HG03354 (cell line): ENCODE measurements at regions not wholly inside any gene's neighbourhood (a gene's known extent, or its start where the extent isn't known, plus 50 kb on each side); places are given as distances from the start of the nearest gene placed in this dataset.
"Not testable (repeated sequence)": the region's sequence is repeated elsewhere in the genome, so short reads cannot be mapped to it uniquely, and the experiment has no call there.

Source experiments
- ATAC-seq: cut with Tn5 transposase; IDR thresholded peaks from one replicate; pipeline ENCODE4 v1.9.1; 2021; ENCODE audit warnings: mild to moderate bottlenecking; ENCODE audit not compliant: unreplicated experiment, poor library complexity, severe bottlenecking

DNA sequence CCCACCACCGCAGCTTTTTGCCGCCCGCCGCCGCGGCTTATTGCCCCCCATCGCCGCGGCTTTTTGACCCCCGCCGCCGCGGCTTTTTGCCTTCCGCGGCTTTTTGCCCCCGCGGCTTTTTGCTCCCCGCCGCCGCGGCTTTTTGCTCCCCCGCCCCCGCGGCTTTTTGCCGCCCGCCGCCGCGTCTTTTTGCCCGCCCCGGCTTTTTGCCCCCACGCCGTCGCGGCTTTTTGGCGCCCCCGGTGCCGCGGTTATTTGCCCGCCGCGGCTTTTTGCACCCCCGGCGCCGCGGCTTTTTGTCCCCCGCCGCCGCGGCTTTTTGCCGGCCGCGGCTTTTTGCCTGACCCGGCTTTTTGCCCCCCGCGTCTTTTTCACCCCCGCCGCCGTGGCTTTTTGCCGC, 3061.8 kb upstream of the TEKT4 start:
- ATAC-seq: not testable (repeated sequence)

DNA sequence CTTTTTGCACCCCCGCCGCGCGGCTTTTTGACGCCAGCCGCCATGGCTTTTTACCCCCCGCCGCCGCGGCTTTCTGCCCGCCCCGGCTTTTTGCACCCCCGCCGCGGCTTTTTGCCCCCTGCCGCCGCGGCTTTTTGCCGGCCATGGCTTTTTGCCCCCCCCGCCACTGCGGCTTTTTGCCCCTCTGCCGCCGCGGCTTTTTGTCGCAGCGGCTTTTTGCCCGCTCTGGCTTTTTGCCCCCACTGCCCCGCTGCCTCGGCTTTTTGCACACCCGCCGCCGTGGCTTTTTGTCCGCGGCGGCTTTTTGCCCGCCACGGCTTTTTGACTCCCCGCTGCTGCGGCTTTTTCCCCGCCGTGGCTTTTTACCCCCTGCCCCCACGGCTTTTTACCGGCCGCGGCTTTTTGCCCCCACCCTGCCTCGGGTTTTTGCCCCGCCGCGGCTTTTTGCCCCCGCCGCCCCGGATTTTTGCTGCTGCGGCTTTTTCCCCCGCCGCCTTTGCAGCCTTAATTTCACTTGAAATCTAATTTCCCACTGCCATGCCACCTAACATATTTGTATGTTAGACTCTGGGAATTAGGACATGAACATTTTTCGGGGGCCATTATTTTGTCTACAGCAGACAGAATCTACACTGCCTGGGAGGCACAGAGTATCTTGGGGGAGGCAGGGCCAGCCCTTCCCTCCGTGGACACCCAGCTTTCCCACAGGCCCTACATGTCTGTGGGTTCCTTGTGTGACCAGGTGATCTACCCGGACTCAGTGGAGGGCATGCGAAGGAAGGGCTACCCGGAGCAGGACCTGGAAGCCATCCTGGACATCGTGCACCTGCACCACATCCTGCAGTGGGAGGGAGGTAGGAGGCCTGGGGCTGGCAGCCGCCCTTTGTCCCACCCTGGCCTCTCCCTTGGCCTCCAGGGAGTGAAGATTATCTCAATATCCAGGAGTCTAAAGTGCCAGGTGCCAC, 3031.0 kb upstream of the TEKT4 start:
- no peak for ATAC-seq

DNA sequence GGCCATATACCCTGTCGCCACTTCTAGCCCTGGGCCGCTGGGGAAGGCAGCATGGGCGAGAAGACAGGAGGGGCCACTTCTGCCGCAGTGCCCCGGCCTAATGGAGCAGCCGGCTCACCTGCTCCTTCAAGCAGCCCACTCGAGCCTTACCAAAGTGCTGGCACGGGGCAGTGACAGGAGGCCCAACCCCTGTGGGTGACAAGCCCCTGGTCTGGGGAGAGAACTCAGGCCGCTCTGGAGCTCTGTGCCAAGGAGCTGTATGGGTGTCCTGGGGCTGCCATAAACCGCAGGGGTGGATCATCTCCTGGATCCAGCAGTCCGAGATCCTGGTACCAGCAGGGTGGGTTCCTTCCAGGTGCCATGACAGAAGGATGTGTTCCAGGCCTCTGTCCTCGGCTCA, 3029.0 kb upstream of the TEKT4 start:
- ATAC-seq: not testable (repeated sequence)

DNA sequence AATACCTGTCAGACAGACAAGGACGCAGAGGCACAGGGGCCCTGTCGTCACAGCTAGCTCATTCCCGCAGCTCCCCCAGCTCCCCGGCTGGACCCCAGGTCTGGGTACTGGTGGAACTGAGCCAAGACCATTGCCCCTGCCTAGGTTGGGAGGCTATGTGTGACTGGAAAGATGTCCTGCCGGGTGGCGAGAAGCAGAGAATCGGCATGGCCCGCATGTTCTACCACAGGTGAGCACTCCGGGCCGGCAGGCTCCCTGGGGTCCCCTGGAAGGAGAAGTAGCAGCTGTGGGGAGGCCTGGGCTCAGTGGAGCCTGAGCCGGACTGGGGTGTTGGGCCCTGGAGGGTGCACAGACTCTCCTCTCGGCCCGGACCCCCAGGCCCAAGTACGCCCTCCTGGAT, 3028.3 kb upstream of the TEKT4 start:
- ATAC-seq: not testable (repeated sequence)

DNA sequence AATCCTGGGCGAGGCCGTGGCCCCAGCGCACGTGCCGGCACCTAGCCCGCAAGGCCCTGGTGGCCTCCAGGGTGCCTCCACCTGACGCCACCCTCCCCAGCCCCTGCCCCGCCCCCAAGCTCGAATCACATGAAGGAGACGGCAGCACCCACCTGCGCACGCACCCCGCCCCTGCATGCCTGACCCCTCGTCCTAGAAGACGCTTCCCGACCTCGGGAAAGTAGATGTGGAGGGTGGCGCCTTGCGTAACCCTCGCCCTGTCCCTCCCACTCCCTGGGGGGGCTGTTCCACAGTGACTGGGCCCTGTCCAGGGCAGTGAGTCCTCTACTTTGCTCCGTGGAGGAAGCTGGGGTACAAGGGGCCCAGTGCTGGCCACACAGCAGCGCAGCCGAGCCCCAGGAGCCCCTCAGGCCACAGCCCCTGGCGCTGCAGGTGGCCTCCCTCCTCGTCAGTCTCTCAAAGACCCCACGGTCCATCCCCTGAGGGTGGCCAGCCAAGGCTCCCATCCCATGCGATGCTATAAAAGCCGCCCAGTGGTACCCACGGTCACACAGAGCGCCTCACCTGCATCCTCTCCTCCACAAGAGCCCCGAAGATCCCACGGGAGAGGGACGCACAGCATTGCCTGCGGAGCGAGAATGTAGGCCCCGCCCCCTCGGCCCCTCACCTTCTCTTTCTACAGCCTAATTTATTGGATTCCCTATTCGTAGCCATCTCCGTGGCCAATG, 3027.3 kb upstream of the TEKT4 start:
- ATAC-seq: not testable (repeated sequence)

DNA sequence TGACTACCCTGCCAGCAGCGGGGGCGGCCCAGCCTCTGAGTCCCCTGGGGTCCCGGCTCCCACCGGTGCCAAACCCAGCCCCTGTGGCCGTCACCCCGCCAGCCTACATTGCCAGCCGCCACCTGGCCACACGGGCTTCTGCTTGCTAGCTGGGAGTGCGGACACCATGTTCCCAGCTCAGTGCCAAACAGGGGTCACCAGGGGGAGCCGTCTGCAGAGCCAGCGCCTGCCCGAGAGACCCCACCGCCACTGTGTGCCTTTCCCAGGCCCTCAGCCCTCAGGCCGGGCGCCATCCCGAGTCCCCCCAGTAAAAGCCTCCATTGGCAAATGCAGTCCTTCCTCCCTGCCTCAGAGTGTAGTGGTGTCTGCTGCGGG, 3026.8 kb upstream of the TEKT4 start:
- ATAC-seq: not testable (repeated sequence)

DNA sequence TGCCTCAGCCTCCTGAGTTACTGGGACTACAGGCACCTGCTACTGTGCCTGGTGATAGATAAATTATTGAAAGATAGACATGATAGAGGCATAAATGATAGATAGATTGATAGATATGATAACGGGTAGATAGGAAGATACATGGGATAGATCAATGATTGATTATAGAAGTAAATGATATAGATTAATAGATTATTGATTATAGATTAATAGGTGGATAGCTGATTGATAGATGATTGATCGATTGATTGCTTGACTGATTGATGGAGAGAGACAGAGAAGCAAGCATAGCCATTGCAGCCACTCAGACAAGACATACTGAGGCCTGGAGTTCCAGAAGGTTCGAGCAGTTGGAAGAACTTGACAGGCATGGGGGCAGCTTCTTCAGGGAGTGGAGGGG, 3024.8 kb upstream of the TEKT4 start:
- not testable (repeated sequence) for ATAC-seq

DNA sequence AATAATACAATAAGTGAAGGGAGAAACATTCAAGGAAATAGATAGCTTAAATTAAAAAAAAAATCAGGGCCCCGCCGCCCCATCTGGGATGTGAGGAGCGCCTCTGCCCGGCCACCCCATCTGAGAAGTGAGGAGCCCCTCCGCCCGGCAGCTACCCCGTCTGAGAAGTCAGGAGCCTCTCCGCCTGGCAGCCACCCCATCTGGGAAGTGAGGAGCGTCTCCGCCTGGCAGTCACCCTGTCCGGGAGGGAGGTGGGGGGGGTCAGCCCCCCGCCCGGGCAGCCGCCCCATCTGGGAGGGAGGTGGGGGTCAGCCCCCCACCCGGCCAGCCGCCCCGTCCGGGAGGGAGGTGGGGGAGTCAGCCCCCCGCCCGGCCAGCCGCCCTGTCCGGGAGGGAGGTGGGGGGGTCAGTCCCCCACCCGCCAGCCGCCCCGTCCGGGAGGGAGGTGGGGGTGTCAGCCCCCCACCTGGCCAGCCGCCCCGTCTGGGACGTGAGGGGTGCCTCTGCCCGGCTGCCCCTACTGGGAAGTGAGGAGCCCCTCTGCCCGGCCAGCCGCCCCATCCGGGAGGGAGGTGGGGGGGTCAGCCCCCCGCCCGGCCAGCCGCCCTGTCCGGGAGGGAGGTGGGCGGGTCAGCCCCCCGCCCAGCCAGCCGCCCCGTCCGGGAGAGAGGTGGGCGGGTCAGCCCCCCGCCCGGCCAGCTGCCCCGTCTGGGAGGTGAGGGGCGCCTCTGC, 3019.4 kb upstream of the TEKT4 start:
- ATAC-seq: not testable (repeated sequence)

DNA sequence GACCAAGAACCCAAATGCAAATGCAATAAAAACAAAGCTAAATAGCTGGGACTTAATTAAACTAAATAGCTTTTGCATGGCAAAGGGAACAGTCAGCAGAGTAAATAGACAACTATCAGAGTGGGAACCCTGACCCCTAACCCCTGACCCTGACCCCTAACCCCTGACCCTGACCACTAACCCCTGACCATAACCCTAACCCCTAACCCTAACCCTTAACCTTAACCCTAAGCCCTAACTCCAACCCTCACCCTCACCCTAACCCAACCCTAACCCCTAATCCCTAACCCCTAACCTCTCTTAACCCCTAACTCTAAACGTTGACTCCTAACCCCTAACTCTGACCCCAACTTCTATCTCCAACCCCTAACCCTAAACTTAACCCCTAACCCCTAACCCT, 3014.3 kb upstream of the TEKT4 start:
- not testable (repeated sequence) for ATAC-seq

DNA sequence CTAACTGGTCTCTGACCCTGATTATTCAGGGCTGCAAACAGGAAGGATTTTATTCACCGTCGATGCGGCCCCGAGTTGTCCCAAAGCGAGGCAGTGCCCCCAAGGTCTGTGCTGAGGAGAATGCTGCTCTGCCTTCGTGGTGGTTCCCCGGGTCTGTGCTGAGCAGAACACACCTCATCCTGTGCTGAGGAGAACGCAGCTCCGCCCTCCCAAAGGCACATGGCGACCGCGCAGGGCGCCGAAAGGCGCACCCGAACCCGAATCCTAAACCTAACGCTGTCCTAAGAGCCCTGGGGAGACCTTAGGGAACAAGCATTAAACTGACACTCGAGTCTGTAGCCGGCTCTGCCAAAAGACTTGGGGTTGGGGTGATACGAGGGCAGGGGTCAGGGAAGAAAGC, 3013.5 kb upstream of the TEKT4 start:
- ATAC-seq: not testable (repeated sequence)

DNA sequence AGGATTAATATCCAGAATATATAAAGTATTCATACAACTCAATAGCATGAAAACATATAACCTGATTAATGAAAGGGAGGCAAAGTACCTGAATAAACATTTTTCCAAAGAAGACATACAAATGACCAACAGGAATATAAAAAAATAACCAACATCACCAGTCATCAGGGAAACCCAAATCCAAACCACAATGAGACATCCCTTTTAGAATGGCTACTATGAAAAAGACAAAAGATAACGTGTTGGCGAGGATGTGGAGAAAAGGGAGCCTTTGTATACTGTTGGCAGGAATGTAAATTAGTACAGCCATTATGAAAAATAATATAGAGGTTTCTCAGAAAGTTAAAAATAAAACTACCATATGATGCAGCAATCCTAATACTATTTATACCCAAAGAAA, 2999.5 kb upstream of the TEKT4 start:
- not testable (repeated sequence) for ATAC-seq

DNA sequence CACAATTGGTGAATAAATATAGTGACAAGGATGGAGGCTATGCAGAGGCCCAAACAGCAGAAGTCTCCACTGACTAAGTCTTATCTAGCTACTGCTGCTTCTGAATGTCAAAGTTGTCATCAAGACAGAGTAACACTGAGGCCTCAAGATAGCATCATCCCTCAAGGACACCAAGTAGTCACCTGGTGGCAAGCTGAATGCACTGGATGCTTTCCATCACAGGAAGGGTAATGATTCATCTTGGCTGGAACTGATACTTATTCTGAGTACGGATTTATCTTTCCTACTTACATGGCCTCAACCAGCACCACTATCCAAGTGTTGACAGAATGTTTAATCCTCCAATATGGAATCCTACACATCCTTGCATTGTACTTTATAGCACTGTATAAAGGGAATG, 2997.8 kb upstream of the TEKT4 start:
- not testable (repeated sequence) for ATAC-seq

DNA sequence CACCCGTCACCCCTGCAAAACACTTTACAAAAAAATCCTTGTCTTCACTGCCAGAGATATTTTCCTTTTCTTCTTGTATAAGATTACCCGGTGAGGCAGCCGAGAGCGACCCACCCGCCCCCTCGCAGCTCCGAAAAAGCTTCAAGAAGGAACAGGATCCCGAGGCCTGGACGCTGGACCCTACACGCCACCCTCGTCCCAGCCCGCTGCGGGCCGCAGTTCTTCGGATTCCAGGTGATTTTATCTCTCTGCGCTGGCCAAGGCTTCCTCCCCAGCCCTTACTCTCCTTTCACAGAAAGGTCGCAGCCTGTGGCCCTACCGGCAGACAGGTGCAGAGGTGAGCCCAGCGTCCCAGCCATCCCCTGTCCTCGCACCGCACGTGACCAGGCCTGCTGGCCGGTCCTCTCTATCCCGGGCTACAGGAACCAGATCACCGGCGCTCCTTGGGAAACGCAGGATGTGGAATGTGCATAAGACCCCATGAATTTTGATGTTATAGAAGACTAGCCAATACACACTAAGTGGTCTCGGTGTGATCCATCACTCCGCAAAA, 2993.5 kb upstream of the TEKT4 start:
- ATAC-seq: not testable (repeated sequence)

DNA sequence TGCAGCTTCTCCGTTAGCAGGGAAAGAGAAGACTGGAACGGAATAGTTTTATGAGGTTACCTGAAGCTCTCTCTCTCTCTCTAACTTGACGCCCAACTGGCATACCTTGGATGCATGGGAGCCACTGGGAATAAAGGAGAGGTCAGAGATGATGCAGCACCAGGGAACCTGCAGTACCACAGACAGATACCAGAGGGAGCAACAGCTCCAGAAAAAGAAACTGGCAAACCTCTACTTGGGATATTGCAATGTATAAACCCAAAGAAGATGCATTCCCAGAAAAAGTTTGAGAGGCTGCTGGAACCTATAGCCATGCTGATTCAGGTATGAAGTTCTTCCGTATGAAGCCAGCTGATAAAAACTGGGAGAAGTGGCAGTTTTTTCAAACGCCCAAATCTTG, 2976.1 kb upstream of the TEKT4 start:
- ATAC-seq: not testable (repeated sequence)

DNA sequence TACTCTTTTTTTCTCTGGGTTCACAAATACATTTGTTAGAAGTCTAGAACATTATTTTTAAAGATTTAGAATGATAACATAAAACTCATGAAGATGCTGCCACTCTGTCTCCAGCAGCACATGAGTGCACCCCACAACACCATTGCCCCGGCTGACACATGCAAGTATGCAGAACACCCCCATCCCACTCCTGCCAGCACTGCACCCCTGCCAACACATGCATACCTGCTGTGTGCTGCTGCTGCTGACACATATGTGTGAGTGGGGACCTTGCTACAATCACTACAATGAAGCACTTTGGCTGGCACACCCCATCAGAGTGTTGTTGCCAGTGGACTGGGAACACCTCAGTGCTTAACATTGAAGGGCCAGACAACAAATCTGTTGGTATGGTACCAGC, 2953.6 kb upstream of the TEKT4 start:
- ATAC-seq: not testable (repeated sequence)
